Loucy (cell line): ENCODE measurements at regions not wholly inside any gene's neighbourhood (a gene's known extent, or its start where the extent isn't known, plus 50 kb on each side); places are given as distances from the start of the nearest gene placed in this dataset.
"Not testable (repeated sequence)": the region's sequence is repeated elsewhere in the genome, so short reads cannot be mapped to it uniquely, and the experiment has no call there.

ENCODE experiments used
- H2AFZ ChIP-seq: fragments of 200-600 bp; sonication (generic); 2 replicates; pipeline ENCODE4 v1.6.0; 2016; ENCODE audit warnings: antibody characterized with exemption, mild to moderate bottlenecking, low read length, moderate library complexity
- H3F3A ChIP-seq: fragments of 200-600 bp; 2 replicates; pipeline ENCODE4 v1.6.0; 2016; ENCODE audit warnings: antibody characterized with exemption, low read depth, mild to moderate bottlenecking
- H3K27me3 ChIP-seq: fragments of 200-600 bp; sonication (generic); 2 replicates; pipeline ENCODE4 v1.6.1; 2014; ENCODE audit warnings: low read length, mild to moderate bottlenecking; ENCODE audit not compliant: insufficient read depth, poor library complexity, severe bottlenecking
- H3K36me3 ChIP-seq: fragments of 200-600 bp; sonication (generic); 2 replicates; pipeline ENCODE4 v1.6.1; 2016; ENCODE audit warnings: low read length; ENCODE audit not compliant: insufficient read depth
- H3K4me1 ChIP-seq: fragments of 200-600 bp; sonication (generic); 2 replicates; pipeline ENCODE4 v1.5.1; 2014; ENCODE audit warnings: low read length, mild to moderate bottlenecking; ENCODE audit not compliant: insufficient read depth, poor library complexity, severe bottlenecking
- H3K4me2 ChIP-seq: fragments of 200-600 bp; sonication (generic); 2 replicates; pipeline ENCODE4 v1.6.0; 2014; ENCODE audit warnings: antibody characterized with exemption, low read length, low read depth, mild to moderate bottlenecking; ENCODE audit not compliant: poor library complexity, severe bottlenecking
- H3K4me3 ChIP-seq: fragments of 200-600 bp; sonication (generic); 2 replicates; pipeline ENCODE4 v1.5.1; 2014; ENCODE audit warnings: low read length, mild to moderate bottlenecking, mixed read lengths; ENCODE audit not compliant: poor library complexity, severe bottlenecking
- H3K79me2 ChIP-seq: fragments of 200-600 bp; sonication (generic); 2 replicates; pipeline ENCODE4 v1.6.1; 2014; ENCODE audit warnings: low read length; ENCODE audit not compliant: insufficient read depth
- H3K9ac ChIP-seq: fragments of 200-600 bp; sonication (generic); 2 replicates; pipeline ENCODE4 v1.6.0; 2014; ENCODE audit warnings: mild to moderate bottlenecking, low read depth, low read length, moderate library complexity; ENCODE audit not compliant: poor library complexity, severe bottlenecking
- H3K9me2 ChIP-seq: fragments of 200-600 bp; sonication (generic); replicated peaks from 2 replicates; pipeline ENCODE4 v1.6.1; 2016; ENCODE audit warnings: low read depth, low read length, mixed read lengths
- H3K9me3 ChIP-seq: fragments of 200-600 bp; sonication (generic); 2 replicates; pipeline ENCODE4 v1.6.1; 2014; ENCODE audit warnings: mild to moderate bottlenecking, antibody characterized with exemption, low read length, low read depth; ENCODE audit not compliant: insufficient read depth
- H4K20me1 ChIP-seq: fragments of 200-600 bp; sonication (generic); 2 replicates; pipeline ENCODE4 v1.6.0; 2014; ENCODE audit warnings: antibody characterized with exemption, low read length, mild to moderate bottlenecking; ENCODE audit not compliant: insufficient read depth, poor library complexity, severe bottlenecking
- EZH2phosphoT487 ChIP-seq: fragments of 200-600 bp; IDR thresholded peaks from 2 replicates; pipeline ENCODE4 v1.6.1; 2018; ENCODE audit warnings: antibody characterized with exemption, mild to moderate bottlenecking, moderate library complexity, borderline replicate concordance
- TF ChIP-seq, protein P1 (sequence below): fragments of 200-600 bp; sonication (generic); conservative IDR thresholded peaks from 2 replicates; pipeline ENCODE4 v1.5.1; 2014; ENCODE audit warnings: mild to moderate bottlenecking, antibody characterized with exemption, low read length

DNA sequence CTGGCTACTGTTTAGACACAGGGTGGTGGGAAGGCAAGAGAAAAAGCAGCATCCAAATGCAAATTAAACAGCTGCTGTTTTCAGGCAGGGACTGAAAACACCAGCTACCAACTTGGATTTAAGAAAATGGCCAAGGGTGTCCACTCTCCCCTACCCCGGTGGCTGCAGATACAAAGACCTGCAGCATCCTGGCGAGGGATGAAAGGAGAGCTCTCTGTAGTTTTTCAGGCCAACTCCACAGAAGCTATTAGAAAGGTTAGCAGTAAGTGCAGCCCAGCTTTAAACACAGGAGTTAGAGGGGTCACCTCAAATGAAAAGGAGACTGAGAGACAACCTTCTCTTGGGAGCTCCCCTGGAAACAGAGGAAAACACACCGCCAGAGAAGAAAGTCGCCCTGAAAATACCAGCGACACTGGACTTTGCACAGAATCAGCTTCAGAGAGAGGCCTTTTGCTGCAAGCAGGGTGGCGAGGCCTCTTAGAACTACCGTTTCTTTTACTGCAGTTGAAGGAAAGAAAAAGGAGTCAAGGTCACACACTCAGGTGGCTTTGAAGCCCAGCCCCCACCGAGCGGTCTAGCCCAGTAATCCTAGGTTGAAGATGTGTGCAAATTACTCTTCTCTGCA is 74.4 kb upstream of the TIAM1 start:
- H3K4me3 ChIP-seq = no peak overlapping the region
- no peaks in the 10 kb centered on the region for H3K27me3 ChIP-seq
- H3K36me3 ChIP-seq = no peaks in the 10 kb centered on the region
- no peaks in the 10 kb centered on the region for H3K9me3 ChIP-seq
- no peak overlapping the region for H3K4me2 ChIP-seq
- peaks cover 17% of the 10 kb centered on the region for H3K4me1 ChIP-seq
- H3K9ac ChIP-seq = no peak overlapping the region
- H3F3A ChIP-seq = no peaks in the 10 kb centered on the region
- H4K20me1 ChIP-seq = no peaks in the 10 kb centered on the region
- no peaks in the 10 kb centered on the region for H3K9me2 ChIP-seq
- H3K79me2 ChIP-seq = peaks cover 25% of the 10 kb centered on the region; the same call in 1 of the 2 replicates
- no peak overlapping the region for H2AFZ ChIP-seq
- TF ChIP-seq EZH2phosphoT487 = no peak
- TF ChIP-seq, protein P1, sequence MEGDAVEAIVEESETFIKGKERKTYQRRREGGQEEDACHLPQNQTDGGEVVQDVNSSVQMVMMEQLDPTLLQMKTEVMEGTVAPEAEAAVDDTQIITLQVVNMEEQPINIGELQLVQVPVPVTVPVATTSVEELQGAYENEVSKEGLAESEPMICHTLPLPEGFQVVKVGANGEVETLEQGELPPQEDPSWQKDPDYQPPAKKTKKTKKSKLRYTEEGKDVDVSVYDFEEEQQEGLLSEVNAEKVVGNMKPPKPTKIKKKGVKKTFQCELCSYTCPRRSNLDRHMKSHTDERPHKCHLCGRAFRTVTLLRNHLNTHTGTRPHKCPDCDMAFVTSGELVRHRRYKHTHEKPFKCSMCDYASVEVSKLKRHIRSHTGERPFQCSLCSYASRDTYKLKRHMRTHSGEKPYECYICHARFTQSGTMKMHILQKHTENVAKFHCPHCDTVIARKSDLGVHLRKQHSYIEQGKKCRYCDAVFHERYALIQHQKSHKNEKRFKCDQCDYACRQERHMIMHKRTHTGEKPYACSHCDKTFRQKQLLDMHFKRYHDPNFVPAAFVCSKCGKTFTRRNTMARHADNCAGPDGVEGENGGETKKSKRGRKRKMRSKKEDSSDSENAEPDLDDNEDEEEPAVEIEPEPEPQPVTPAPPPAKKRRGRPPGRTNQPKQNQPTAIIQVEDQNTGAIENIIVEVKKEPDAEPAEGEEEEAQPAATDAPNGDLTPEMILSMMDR = no peak

DNA sequence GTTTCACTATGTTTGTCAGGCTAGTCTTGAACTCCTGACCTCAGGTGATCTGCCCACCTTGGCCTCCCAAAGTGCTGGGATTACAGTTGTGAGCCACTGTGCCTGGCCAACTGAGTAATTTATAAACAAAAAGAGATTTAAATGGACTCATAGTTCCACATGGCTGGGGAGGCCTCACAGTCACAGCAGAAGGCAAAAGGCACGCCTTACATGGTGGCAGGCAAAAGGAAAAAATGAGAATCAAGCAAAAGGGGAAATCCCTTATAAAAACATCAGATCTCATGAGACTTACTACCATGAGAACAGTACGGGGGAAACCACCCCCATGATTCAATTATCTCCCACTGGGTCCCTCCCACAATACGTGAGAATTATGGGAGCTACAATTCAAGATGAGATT is 73.2 kb upstream of the TIAM1 start:
- H3K9me3 ChIP-seq, H4K20me1 ChIP-seq, H3K9ac ChIP-seq, H3K4me3 ChIP-seq, H3K27me3 ChIP-seq, H3K4me2 ChIP-seq, H2AFZ ChIP-seq, H3K9me2 ChIP-seq, H3F3A ChIP-seq, H3K36me3 ChIP-seq: not testable (repeated sequence)
- Histone ChIP-seq H3K4me1 (peaks cover 14% of the 10 kb centered on the region), H3K79me2 (peaks cover 17% of the 10 kb centered on the region; the same call in 1 of the 2 replicates)

DNA sequence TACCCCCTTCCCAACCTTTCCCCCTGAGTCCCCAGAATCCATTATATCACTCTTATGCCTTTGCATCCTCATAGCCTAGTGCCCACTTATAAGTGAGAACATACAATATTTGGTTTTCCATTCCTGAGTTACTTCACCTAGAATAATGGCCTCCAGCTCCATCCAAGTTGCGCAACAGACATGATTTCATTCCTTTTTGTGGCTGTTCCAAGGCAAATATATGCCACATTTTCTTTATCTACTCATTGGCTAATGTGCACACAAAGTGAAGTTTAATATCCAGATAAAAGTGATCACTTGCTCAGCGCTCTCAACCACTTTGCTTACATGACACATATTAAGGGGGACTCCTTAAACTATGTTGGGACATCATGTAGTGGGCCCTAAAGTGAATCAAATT is 72.4 kb upstream of the TIAM1 start:
- H2AFZ ChIP-seq = no peak overlapping the region
- no peak overlapping the region for H3K9ac ChIP-seq
- no peaks in the 10 kb centered on the region for H3K9me2 ChIP-seq
- no peak overlapping the region for H3K4me2 ChIP-seq
- no peaks in the 10 kb centered on the region for H3K9me3 ChIP-seq
- no peaks in the 10 kb centered on the region for H3K36me3 ChIP-seq
- peaks cover 16% of the 10 kb centered on the region for H3K4me1 ChIP-seq
- H4K20me1 ChIP-seq = no peaks in the 10 kb centered on the region
- H3K79me2 ChIP-seq = peaks cover 17% of the 10 kb centered on the region; the same call in 1 of the 2 replicates
- TF ChIP-seq, protein P1 = no peak
- TF ChIP-seq EZH2phosphoT487 = no peak
- no peak overlapping the region for H3K4me3 ChIP-seq
- H3K27me3 ChIP-seq = no peaks in the 10 kb centered on the region
- no peaks in the 10 kb centered on the region for H3F3A ChIP-seq
